HG03045 (cell line): ENCODE measurements at regions not wholly inside any gene's neighbourhood (a gene's known extent, or its start where the extent isn't known, plus 50 kb on each side); places are given as distances from the start of the nearest gene placed in this dataset.

Experiments used
- ATAC-seq: cut with Tn5 transposase; IDR thresholded peaks from one replicate; pipeline ENCODE4 v1.9.1; 2021; ENCODE audit warnings: mild to moderate bottlenecking, moderate library complexity; ENCODE audit not compliant: unreplicated experiment

DNA sequence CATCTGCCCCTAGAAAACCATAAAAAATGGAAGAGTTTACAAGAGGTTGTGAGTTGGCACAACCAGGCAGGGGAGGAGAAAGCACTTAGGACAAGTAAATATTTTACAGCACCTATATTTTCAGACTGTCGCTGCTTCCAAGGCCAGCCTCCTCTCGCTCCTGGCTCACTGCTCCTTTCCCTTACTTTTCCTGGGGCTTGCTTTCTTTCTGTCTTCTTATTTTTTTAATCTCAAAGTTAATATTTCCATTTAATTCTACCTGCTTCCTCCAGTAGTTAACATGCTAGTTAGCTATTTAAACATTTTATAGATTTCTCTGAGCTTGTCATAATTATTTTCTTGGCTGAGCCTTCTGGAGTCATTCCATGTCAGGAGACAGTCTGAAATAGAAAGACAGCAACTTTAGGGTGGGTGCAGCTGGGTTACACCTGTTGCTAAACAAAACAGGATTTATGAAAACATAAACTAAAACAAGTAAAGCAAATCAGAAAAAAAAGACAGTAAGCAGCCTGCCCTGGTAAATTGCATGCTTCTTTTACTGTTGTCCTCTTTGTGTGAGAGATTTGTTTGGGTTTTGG, 330.1 kb downstream of the DLEU7 start:
- ATAC-seq = no peak

DNA sequence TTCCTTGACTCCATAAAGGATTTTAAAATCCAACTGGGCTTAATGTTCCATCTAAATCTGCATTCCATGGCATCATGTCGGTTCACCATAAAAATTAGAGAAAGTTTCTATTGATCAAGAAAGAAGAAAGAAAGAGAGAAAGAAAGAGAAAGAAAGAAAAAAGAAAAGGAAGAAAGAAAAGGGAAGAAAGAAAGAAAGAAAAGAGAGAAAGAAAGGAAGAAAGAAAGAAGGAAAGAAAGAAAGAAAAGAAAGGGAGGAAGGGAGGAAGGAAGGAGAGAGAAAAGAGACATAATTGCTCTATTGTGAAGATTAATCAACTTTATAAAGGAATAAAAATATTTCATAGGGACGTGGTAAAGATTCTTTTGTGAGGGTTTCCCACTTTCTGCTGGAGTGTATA, 329.2 kb downstream of the DLEU7 start:
- no peak for ATAC-seq

GRCh38 chr13:50518131-50518530, 325.4 kb downstream of the DLEU7 start:
- no peak for ATAC-seq

GRCh38 chr13:50518781-50519201, 324.7 kb downstream of the DLEU7 start:
- ATAC-seq = no peak

DNA sequence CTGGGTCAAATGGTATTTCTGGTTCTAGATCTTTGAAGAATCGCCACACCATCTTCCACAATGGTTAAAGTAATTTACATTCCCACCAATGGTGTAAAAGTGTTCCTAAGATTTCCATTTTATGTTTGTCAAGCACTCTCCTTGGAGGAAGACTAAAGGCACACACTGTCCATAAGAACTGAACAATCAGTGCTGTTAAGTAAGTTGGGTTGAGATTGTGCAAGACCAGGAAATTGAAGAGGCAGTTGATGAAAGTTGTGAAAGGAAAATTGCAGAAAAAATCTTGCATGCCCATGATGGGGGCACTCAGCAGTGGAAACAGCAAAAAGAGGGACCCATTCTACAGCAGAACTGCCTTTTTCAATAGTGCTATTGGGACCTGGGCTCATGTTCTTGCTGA, 323.6 kb downstream of the DLEU7 start:
- ATAC-seq = no peak

DNA sequence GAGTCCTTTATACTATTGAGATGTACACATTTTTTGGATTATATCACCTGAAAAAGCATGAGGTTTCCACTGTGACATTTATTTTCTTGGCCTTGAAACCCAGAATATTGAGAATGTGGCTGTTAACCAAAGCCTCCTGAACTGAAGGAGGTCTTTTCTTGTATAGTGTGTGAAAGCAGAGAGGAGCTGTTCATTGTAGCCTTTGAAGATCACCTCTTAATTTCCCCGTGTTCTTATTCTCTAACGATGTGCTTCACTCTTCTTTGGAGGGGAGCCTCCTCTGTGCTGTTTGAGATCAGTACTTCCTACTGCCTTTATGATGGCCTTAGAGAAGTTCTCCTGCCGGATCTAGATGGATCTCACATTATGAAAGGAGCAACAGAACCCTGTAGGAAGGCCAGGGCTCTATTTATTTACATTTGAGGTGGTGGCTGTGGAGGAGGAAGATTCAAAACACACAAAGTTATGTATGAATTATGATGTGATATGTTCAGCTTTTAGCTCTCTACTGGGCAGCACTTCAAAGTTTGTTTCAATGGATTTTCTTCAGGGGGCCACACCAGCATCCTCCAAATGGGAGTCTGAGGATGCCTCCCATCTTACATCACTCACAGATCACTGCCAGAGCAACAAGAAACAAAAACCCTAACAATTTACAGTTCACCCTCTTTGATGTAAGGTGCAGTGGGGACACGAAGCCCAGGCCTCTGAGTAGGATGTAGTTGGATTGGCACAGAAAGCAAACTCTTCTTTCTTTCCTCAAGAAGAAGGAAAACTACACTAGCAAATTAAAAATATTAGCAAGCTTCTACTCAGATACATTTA, 322.3 kb downstream of the DLEU7 start:
- no peak for ATAC-seq

GRCh38 chr13:50521831-50522149, 321.7 kb downstream of the DLEU7 start:
- ATAC-seq = no peak

GRCh38 chr13:50522506-50522905, 321.0 kb downstream of the DLEU7 start:
- ATAC-seq = no peak

DNA sequence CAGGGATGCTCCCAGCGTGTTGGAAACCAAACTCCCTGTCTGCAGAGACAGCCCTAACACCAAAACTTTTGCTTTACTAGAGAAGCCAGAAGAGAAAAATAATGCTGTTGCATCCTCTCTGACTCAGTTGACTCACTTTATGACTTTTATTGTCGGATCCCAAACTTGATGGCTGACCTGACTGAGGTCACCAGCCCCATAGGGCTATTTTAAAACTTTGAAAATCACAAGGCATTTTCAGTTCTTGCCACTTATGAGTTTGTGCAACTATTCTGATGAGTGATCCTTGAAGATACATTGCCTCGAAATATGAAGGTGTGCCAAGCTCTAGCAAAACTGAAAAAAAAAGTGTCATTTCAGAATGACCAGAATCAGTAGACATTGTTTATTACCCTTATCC, 320.2 kb downstream of the DLEU7 start:
- no peak for ATAC-seq

GRCh38 chr13:50524560-50524959, 318.9 kb downstream of the DLEU7 start:
- no peak for ATAC-seq

- ATAC-seq = no peak
Observed at GRCh38 chr13:50526661-50527071, 316.8 kb downstream of the DLEU7 start.

- no peak for ATAC-seq
Observed at GRCh38 chr13:50527188-50527587, 316.3 kb downstream of the DLEU7 start.

DNA sequence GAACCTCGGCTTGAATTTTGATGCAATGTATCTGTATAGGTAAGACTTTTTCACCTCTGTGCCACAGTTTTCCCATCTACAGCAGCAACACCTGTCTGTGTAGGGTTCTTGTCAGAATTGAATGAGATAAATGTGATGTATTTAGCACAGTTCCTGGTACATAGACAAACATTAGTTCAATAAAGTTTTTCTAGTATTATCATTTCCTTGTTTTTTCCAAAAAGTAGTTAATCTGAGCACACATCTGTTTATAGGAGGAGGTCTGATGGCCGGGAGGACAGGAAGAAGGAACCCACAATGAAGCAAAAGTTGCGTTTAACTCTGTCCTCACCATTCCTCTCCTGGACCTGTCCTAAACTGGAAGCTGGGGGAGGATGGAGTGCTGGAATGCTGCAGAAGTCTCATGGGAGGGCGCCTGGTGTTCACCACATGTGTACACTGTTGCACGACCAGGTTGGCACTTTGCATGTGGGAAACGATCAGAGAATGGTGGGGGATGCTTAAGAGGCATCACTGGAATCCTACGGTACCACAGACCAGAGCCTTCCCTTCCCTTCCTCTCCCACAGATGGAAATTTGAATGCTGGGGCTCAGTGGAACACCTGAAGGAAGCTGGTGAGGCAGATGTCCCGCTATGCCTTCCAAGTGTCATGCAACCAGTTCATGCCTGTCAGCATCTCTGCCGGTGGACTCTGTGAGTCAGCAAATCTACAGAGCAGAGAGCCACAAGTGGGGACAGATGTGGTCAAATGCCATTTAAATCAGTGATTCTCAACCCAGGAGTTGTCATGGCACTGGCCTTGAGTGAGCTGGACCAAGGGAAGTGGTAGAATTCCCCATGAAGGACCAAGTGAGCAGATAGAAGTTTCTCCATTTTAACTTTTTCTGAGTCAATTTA, 315.6 kb downstream of the DLEU7 start:
- ATAC-seq = no peak

- no peak for ATAC-seq
Observed at GRCh38 chr13:50529154-50529882, 314.2 kb downstream of the DLEU7 start.

DNA sequence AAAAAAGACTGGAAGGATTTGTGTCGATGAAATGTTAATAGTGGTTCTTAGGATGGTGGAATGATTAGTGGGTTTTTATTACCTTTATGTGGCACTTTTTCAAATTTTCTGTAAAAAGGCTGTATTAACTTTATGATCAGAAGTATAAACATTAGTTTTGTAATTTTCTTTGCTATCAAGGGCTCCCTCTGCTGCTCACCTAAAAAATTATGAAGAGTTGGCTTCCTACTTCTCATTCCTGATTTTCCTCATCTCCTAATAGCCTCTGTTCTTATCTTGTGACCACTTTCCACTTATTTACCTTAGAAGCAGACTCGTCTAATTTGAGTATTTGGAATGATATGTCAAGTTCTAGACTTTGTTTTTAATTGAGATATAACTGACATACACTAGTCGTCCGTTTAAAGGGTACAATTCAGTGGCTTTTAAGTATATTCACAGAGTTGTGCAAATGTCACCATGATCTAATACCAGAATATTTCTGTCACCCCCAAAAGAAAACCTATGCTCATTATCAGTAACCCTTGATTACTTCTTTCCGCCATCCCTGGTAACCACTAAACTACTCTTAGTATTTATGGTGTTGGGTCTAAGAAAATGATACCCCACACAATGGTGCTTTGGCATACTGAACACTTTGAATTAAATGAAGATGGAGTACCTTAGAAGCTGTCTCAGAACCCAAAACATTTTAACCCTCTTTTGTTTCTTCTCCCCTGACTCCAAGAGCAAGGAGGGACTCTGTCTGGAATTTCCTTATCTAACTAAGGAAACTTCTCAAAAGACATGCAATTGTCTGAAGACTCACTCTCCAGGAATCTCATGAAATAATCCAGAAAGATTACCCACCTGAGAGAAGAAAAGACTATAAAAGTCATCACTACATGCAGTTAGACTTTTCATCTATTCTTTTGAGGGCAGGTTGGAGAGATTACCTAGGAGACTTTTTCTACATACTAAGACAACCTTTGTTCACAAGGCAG, 311.3 kb downstream of the DLEU7 start:
- no peak for ATAC-seq

DNA sequence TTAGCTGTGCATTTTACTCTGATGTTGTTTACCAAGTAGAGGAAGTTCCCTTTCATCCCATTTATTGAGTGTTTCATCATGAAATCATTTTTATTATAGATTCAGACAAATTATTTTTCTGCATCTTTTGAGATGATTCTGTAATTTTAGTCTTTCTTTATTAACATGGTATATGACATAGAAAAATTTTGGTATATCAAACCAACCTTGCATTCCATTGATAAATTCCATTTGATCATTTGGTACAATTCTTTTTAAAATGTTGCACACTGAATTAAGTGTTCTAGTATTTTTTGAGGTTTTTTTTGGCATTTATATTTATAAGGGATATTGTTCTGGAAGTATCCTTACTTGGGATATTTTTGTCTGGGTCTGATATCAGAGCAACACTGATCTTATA, 308.4 kb downstream of the DLEU7 start:
- ATAC-seq = no peak

DNA sequence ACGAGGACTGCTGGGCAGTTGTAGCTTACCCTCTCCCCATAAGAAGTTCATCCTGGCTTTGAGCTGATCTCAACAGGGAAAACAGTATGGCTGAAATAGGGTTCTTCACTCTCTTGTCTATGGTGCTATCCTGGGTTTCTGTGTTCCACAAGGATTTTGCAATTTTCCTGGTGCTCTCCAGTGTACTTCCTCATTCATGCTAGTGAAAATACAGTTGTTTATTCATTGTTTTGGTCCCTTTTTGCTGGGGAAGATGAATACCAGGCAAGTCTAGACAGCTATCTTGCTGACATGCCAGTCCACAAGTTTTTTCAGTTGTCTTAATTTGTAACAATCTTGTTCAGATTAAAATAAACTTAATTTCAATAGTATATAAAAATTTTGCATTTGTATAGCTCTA, 306.5 kb downstream of the DLEU7 start:
- no peak for ATAC-seq

- no peak for ATAC-seq
Observed at GRCh38 chr13:50539791-50540530, 303.5 kb downstream of the DLEU7 start.

GRCh38 chr13:50543141-50543540, 300.4 kb downstream of the DLEU7 start:
- ATAC-seq = no peak
